Stimulated activated CD4-positive, alpha-beta T cell treated with anti-CD3 and anti-CD28 coated beads, Interleukin-2, amount 100 ng/mL, for 24 hours (primary cell): ENCODE measurements at regions not wholly inside any gene's neighbourhood (a gene's known extent, or its start where the extent isn't known, plus 50 kb on each side); places are given as distances from the start of the nearest gene placed in this dataset.
"Not testable (repeated sequence)": the region's sequence is repeated elsewhere in the genome, so short reads cannot be mapped to it uniquely, and the experiment has no call there.

ENCODE experiments used
- DNase-seq, 2 donors: peaks; one replicate each; pipeline ENCODE4 v3.0.0-alpha.2; 2020

GRCh38 chr2:144632809-144633208 is 112.9 kb upstream of the ZEB2 start:
- no peak for DNase-seq

DNA sequence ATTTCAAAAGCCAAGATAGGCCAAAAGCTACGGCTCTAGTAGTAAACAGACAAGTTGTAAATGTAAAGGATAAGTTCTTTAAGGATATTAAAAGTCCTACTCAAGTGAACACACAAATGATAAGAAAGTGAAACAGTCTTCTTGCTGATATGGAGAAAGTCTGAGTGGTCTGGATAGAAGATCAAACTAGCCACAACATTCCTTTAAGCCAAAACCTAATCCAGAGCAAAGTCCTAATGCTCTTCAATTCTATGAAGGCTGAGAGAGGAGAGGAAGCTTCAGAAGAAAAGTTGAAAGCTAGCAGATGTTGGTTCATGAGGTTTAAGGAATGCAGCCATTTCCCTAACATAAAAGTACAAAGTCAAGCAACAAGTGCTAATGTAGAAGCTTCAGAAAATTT is 111.7 kb upstream of the ZEB2 start:
- no peak for DNase-seq

DNA sequence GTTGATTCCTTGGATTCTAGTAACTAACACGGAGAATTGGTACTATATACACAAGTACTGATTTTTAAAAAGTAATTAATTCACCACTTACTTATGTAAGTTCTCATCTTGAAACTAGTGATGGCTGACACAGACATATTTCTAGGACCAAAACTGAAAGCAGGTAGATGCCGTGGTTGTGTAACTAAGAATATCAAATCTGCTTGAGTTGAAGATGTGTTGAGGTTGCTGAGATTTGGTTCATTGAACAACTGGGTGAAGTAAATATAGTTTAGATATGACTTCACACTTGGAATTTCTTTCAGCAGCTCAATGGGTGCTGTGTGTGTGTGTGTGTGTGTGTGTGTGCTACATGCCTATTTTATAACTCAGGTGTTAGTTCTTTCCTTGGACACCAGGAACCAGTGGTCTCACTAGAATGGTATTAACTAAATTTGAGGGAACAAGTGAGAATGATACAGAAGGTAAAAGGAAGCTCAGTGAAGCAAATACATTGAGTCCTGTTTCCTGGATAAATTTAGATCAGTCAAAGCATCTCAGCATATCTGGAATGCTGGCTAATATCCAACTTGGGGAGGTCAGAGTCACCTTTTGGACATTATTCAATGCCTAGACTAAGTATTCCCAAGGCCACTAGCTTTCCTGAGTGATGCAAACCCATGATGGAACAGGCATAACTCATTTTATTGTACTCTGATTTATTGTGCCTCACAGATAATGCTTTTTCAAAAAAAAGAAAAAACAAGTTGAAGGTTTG is 110.7 kb upstream of the ZEB2 start:
- no peak for DNase-seq

- no peak for DNase-seq
Observed at GRCh38 chr2:144629935-144630334, 110.0 kb upstream of the ZEB2 start.

DNA sequence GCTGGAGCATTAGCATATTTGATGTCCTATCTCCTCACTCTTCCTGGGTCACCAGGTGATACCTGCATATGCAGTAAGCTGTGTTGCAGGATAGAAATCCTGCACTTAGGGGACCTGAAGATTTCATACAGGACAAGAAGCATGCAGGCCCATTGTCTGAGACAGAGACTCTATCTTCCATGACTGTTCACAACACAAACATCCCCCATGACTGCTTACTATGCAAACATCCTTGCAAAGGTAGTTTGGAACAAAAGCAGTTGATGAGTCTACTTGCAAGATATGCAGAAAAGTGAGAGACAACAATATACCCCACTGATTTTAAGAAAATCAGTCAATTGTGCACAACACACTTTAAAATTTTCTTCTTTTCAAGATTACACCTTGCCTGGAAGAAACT is 108.6 kb upstream of the ZEB2 start:
- no peak for DNase-seq

DNA sequence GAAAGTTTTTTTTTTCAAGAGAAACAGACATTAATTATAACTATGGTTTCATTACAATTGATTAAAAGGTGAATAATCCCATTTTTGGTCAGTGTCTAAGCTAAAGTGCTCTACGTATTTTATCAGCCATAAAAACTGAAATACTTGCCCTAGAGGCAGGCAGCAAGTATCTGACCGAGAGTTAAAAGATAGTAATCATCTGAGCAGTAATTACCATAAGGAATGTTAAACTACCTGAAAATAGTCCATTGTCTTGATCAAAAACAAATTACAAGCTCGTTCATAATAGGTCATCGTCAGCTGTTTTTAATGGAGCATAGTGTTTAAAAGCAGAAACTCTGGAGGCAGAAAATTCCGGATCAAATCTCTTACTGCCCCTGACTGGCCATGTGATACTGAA is 105.7 kb upstream of the ZEB2 start:
- no peak for DNase-seq

GRCh38 chr2:144625226-144625625 is 105.3 kb upstream of the ZEB2 start:
- no peak for DNase-seq

DNA sequence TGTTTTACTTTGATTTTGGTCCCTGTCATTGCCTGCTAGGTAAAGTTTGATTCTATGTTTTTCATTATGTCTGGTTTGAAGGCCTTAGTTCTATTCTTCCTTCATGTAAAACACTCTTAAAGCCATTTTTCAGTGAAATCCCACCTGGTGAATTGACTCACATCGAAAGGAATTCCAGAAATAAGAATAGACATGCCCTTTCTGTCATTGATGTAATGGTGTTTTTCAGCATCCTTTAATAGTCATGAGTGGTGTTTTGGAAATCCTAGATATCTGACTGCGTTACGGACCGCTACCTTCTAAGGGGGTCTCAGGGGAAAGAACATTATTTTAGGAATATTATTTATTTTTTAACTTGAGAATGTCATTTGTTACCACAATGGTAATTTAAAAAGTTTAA is 104.5 kb upstream of the ZEB2 start:
- DNase-seq: no peak

DNA sequence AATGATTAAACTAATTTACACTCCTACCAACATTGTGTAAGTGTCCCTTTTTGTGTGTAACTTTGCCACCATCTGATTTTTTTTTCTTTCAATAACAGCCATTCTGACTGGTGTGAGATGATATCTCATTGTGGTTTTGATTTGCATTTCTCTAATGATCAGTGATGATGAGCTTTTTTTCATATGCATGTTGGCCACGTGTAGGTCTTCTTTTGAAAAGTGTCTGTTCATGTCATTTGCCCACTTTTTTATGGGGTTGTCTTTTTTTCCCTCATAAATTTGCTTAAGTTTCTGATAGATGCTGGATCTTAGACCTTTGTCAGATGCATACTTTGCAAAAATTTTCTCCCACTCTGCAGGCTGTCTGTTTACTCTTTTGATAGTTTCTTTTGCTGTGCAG is 102.5 kb upstream of the ZEB2 start:
- not testable (repeated sequence) for DNase-seq

- no peak for DNase-seq
Observed at GRCh38 chr2:144621266-144621665, 101.3 kb upstream of the ZEB2 start.

DNA sequence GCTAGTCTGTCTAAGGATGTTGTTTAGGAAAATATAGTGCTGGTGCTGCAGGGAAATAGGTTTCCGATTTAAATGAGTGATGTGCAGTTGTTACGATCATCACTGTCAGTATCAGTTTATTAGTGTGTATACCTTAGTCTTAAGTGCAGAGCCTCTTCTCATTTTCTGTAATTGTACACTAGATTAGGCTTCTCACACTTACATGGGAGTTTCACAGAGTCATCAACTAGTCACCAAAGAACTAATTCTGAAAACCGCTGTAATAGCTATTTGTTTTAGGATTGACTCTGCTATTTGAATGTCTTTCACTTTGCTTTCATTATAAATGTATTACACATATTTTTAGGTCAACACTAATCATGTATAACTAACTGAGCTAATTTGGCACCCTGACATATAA is 99.8 kb upstream of the ZEB2 start:
- no peak for DNase-seq

DNA sequence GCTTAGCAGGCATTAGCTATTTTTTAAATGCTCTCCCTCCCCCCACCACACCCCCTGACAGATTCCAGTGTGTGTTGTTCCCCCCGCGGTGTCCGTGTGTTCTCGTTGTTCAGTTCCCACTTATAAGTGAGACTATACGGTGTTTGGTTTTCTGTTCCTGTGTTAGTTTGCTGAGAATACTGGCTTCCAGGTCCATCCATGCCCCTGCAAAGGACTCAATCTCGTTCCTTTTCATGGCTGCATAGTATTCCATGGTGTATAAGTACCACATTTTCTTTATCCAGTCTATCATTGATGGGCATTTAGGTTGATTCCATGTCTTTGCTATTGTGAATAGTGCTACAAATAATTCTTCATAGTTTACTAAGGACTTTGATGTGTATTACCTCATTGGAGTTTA is 97.3 kb upstream of the ZEB2 start:
- DNase-seq: not testable (repeated sequence)

GRCh38 chr2:144615866-144616565 is 96.1 kb upstream of the ZEB2 start:
- no peak for DNase-seq

DNA sequence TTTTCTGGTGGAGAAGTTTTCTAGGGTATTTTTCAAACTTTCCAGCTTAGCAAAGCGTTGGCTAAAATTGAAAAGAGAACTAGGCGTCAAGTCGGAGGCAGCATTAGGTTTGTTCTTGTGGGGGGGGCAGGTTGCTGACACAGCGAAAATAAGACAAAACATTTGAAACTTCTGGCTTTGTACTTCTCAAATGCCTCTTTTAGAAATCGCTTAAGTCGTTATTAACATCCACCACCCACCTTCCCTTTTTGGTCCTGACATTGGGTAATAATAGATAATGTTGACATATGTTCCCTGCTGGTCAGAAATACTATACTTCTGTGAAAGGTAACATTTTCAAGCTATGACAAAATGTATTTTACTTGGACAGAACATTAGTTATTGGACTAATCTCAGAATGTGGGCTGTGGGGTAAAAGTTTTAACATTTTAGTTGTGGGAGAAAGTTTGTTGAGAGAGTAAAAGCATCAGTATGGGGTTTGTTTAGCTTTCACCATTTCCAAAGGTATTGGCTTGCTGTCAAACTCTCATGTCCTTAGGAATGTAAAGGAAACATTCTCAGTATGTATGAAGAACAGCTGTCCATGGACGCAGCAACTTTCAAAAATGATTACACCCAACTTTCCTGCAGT is 88.1 kb upstream of the ZEB2 start:
- DNase-seq: no peak

- DNase-seq: no peak
Observed at GRCh38 chr2:144607099-144607498, 87.2 kb upstream of the ZEB2 start.

DNA sequence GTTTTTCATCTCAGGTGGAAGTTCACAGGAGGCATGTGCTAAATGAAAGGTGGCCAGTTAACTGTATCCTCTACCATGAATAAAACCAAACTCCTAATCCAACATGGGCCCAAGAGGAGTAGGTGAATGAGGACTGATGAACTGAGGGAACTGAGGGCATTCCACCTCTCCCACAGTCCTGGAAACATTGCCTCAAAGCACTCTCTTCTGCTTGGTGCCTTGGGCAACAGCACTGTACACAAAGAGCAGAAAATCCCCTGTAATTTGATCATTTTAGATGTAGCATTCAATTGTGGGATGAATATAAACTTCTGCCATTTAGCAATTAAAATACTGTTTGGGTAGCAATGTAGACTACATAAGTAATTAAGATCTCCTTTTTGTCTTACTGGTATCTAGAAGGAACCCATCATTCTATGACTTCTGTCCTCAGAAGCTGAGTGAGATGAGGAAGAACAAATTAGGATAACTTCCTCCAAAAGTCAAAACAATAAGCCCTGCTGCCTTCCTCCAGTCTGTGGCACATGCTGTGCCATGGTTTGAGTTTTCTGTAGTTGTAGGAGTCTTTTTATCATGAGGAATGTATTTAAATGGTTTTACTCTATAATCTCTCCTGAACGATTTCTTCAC is 86.7 kb upstream of the ZEB2 start:
- no peak for DNase-seq

DNA sequence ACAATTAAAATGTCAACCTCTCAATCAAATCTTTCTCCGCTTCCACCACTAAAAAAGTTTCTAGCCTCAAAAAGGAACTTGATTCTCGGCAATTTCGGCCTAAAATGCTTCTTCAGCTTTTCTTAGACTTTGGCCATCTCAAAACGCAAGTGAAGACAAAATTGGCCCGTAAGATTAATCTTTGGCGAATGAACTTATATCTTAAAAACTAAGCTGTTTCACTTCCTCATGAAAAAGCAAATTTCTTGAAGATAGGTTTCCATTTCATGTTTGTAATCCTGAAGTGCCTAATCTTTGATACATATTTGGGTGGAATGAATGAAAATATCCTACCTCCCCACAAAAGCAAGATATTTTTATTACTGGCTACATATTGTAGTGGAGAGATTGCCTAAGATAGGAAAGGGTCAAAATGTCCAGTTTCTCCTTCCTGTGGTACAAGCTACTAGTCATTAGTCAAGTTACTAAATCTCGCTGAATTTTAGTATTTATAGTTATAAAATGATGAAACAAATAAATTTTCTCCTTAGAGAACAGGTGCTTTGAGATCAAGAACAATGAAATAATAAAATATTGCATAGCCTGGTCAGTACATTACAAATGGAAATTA is 85.4 kb upstream of the ZEB2 start:
- no peak for DNase-seq

GRCh38 chr2:144603334-144603733 is 83.4 kb upstream of the ZEB2 start:
- no peak for DNase-seq

DNA sequence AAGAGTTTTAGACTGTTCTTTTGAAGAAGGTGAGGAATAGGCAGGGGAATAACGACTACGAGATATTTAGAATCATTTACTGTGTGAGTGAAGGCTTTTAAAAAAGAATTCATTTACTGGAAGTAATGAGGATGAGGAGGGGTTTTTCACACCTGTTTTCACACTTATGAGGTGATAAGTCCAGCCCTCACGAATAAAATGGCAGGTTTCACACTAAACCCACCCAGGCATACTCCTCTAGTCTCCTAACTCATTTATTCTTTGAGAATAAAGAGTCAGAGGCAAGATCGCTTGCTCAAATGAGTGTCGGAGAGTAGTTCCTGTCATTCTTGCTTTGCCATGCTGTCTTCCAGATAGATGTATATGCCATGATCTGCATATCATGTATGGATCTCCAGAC is 79.0 kb upstream of the ZEB2 start:
- DNase-seq: no peak

DNA sequence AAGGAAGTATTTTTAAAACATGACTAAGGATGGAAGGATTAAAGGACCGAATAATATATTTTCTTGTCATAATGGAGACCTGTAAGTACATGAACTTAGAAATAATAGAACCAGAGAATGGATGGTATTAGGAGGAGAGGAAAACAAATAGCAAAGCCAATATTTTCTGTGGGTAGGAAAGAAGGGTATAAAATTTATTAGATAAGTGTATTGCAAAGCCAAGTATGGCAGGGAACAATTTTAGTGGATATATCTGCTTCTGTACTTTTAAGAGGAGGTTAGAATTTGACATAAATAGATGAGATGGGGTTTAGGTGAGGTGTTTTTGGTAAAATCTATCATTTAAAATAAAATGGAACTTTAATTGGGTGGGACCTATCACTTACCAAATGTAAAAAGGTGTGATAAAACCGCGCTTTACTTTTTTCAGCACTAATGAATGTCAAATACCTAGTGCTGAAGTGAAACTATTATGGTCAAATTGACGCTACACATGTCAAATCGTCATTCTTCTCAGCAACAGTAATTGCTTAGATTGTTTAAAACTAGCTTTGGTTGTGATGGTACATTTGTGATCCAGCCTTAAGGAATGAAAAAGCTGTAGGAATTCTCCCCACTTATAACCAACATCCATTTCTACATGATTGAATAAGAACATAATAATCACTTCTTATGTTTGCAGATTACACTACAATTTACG is 78.1 kb upstream of the ZEB2 start:
- no peak for DNase-seq

GRCh38 chr2:144597388-144597787 is 77.5 kb upstream of the ZEB2 start:
- DNase-seq: no peak

DNA sequence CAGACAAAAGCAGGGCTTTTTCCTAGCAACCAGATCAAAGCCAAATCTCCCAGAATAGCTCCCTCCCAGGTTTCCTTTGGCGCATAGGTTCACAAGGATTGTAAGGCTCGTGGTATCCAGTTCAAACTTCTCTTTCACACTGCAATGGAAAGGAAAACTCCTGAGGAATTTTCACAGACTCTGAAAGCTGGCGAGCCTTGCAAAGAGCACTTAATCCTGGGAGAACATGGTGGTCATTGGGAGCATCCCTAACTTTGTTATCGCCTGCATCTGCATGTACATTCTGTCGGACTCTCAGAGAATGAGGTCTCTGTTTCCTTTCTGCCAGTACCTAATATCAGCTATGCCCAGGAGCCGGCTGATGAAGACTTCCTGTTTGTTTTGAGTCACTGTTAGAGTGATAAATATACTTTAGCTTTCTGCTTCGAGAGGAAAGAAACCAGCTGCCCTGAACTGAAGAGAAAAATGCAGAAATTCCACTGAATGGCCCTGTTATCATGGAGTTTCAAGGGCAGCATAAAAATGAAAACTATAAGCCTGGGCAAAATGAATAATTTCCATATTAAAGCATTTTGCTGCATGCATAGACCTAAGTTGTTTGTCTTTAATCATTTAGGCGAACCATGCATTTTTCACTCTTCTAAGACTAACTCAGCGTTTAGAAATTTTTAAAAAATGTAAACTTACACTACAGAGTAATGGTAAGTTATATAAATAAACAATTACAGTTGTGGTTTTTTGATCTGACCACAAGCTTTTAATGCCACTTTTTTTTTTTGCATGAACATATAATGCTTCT is 76.4 kb upstream of the ZEB2 start:
- no peak for DNase-seq
